Ascending aorta (tissue), 2 donors: ENCODE measurements at regions not wholly inside any gene's neighbourhood (a gene's known extent, or its start where the extent isn't known, plus 50 kb on each side); places are given as distances from the start of the nearest gene placed in this dataset.
A peak's percentile ranks its signal among the peaks of the same experiment; 100 is the strongest.
"Not testable (repeated sequence)": the region's sequence is repeated elsewhere in the genome, so short reads cannot be mapped to it uniquely, and the experiment has no call there.

Experiments
- DNase-seq, 2 donors: peaks; one replicate each; pipeline ENCODE4 v3.0.0-alpha.2; 2019; ENCODE audit warnings: low spot score in 2 of 2
- H3K27ac ChIP-seq, 2 donors: fragments of 200-600 bp; sonication (generic); one replicate each; pipeline ENCODE4 v1.5.1; 2016 to 2017; ENCODE audit warnings: mild to moderate bottlenecking in 1 of 2
- H3K27me3 ChIP-seq: fragments of 200-600 bp; sonication (generic); one replicate; pipeline ENCODE4 v1.5.1; 2017
- H3K36me3 ChIP-seq, 2 donors: fragments of 200-600 bp; sonication (generic); one replicate each; pipeline ENCODE4 v1.5.1; 2016
- H3K4me1 ChIP-seq, 2 donors: fragments of 200-600 bp; sonication (generic); one replicate each; pipeline ENCODE4 v1.5.1; 2016 to 2017; ENCODE audit warnings: mild to moderate bottlenecking in 1 of 2
- H3K4me3 ChIP-seq, 2 donors: fragments of 200-600 bp; sonication (generic); one replicate each; pipeline ENCODE4 v1.5.1; 2016 to 2017; ENCODE audit warnings: mild to moderate bottlenecking in 1 of 2
- H3K9me3 ChIP-seq, 2 donors: fragments of 200-600 bp; sonication (generic); one replicate each; pipeline ENCODE4 v1.5.1; 2016
- CTCF ChIP-seq, 3 experiments: fragments of 200-600 bp in 2 of 3; fragments of 450-650 bp in 1 of 3; sonication (generic) in 2 of 3; IDR thresholded peaks; one replicate each; pipeline ENCODE4 v1.5.1; 2016 to 2019; ENCODE audit warnings: antibody characterized with exemption in 3 of 3, mild to moderate bottlenecking in 1 of 3, moderate library complexity in 1 of 3
- intact Hi-C: fragments of 100-400 bp; cut with DNase I; formaldehyde crosslinking; loops from one replicate; pipeline ENCODE4 v1.15.1; 2023

- DNase-seq, H3K36me3 ChIP-seq, H3K4me1 ChIP-seq, H3K27me3 ChIP-seq, intact Hi-C loops, H3K9me3 ChIP-seq: not testable (repeated sequence)
- Histone ChIP-seq H3K27ac (peak overlapping the region; percentile 74 to 90), H3K4me3 (peak overlapping the region; percentile 44 to 73)
Observed at GRCh38 chr15:28789401-28790114, 58.9 kb downstream of the GOLGA6L7 start.

GRCh38 chr15:28788649-28789400, 59.6 kb downstream of the GOLGA6L7 start:
- peak overlapping the region; percentile 89 to 94 for H3K27ac ChIP-seq
- peak overlapping the region; percentile 52 to 79 for H3K4me3 ChIP-seq
- intact Hi-C loops, H3K27me3 ChIP-seq, H3K9me3 ChIP-seq, DNase-seq, H3K36me3 ChIP-seq, H3K4me1 ChIP-seq: not testable (repeated sequence)

- intact Hi-C loops, DNase-seq, H3K4me1 ChIP-seq, H3K36me3 ChIP-seq, H3K27me3 ChIP-seq, H3K9me3 ChIP-seq: not testable (repeated sequence)
- H3K27ac ChIP-seq, result peak overlapping the region; percentile 89 to 94
- peak overlapping the region; percentile 52 to 79 for H3K4me3 ChIP-seq
Observed at GRCh38 chr15:28788176-28788575, 60.3 kb downstream of the GOLGA6L7 start.

- peak overlapping the region; percentile 37 to 72 for H3K27ac ChIP-seq
- no peaks in the 10 kb centered on the region for H3K27me3 ChIP-seq
- peaks cover 2 to 9% of the 10 kb centered on the region in 2 donors for H3K4me1 ChIP-seq
- DNase-seq, result no peak
- no peaks in the 10 kb centered on the region for H3K9me3 ChIP-seq
- H3K4me3 ChIP-seq, result no peak overlapping the region
- no peaks in the 10 kb centered on the region for H3K36me3 ChIP-seq
- TF ChIP-seq CTCF (IDR thresholded peaks at IDR 0.05), result no peak
- intact Hi-C loops, result no loop called here
Observed at GRCh38 chr15:28786521-28786920, 61.9 kb downstream of the GOLGA6L7 start.

- H3K27me3 ChIP-seq, intact Hi-C loops, H3K9me3 ChIP-seq, H3K36me3 ChIP-seq, H3K4me1 ChIP-seq: not testable (repeated sequence)
- Histone ChIP-seq H3K4me3 (peak overlapping the region in 1 of 2 donors; percentile 52), H3K27ac (peak overlapping the region; percentile 70 to 72)
- peak in 1 of 3 experiments; percentile 5 for TF ChIP-seq CTCF (IDR thresholded peaks at IDR 0.05)
- DNase-seq, result peak in 1 of 2 donors; percentile 66
Observed at GRCh38 chr15:28784347-28785163, 63.9 kb downstream of the GOLGA6L7 start.

- Histone ChIP-seq H3K36me3 (no peaks in the 10 kb centered on the region), H3K9me3 (no peaks in the 10 kb centered on the region), H3K4me3 (no peak overlapping the region), H3K27me3 (no peaks in the 10 kb centered on the region), H3K4me1 (peaks cover 2 to 9% of the 10 kb centered on the region in 2 donors), H3K27ac (no peak overlapping the region)
- no peak for TF ChIP-seq CTCF (IDR thresholded peaks at IDR 0.05)
- intact Hi-C loops, result no loop called here
- no peak for DNase-seq
Observed at GRCh38 chr15:28783873-28784272, 64.6 kb downstream of the GOLGA6L7 start.

GRCh38 chr15:28783466-28783865, 65.0 kb downstream of the GOLGA6L7 start:
- Histone ChIP-seq H3K27me3 (no peaks in the 10 kb centered on the region), H3K4me1 (peaks cover 2 to 6% of the 10 kb centered on the region in 2 donors), H3K9me3 (no peaks in the 10 kb centered on the region), H3K36me3 (no peaks in the 10 kb centered on the region), H3K4me3 (no peak overlapping the region), H3K27ac (no peak overlapping the region)
- no peak for TF ChIP-seq CTCF (IDR thresholded peaks at IDR 0.05)
- intact Hi-C loops, result no loop called here
- DNase-seq, result no peak

- H3K4me3 ChIP-seq, H3K4me1 ChIP-seq, H3K9me3 ChIP-seq, H3K27ac ChIP-seq, DNase-seq, intact Hi-C loops, H3K27me3 ChIP-seq, H3K36me3 ChIP-seq: not testable (repeated sequence)
Observed at GRCh38 chr15:28778397-28778796, 66.2 kb upstream of the GOLGA8M start.

- H3K9me3 ChIP-seq, H3K4me1 ChIP-seq, H3K27me3 ChIP-seq, H3K36me3 ChIP-seq, H3K4me3 ChIP-seq, H3K27ac ChIP-seq, DNase-seq, intact Hi-C loops: not testable (repeated sequence)
Observed at GRCh38 chr15:28772857-28773256, 60.6 kb upstream of the GOLGA8M start.
